Activated B cell treated with CpG ODN at 0.5 μM for 24 hours (primary cell): ENCODE measurements at regions not wholly inside any gene's neighbourhood (a gene's known extent, or its start where the extent isn't known, plus 50 kb on each side); places are given as distances from the start of the nearest gene placed in this dataset.

ENCODE experiments used
- ATAC-seq: fragments of 200-7000 bp; cut with Tn5 transposase; one replicate; pipeline ENCODE4 v1.10.0; 2021; ENCODE audit warnings: low read depth, mild to moderate bottlenecking, moderate library complexity
- CTCF ChIA-PET: fragments of 350-600 bp; sonication (Branson Sonifier 250); formaldehyde crosslinking; loops from one replicate; lab custom pipeline; 2021; ENCODE audit warnings: antibody characterized with exemption; lab: Charles Lee
- POLR2A ChIA-PET: fragments of 350-600 bp; sonication (Branson Sonifier 250); formaldehyde crosslinking; loops from one replicate; lab custom pipeline; 2021; ENCODE audit warnings: antibody characterized with exemption; lab: Charles Lee
- DNase-seq: peaks from one replicate; pipeline ENCODE4 v3.0.0; 2022
- H3K27ac Mint-ChIP-seq: one replicate; pipeline ENCODE4 v1.8.0; 2020; ENCODE audit warnings: mixed read lengths
- H3K27me3 Mint-ChIP-seq: one replicate; pipeline ENCODE4 v1.8.0; 2021; ENCODE audit warnings: mixed read lengths
- H3K36me3 Mint-ChIP-seq: one replicate; pipeline ENCODE4 v1.8.0; 2021; ENCODE audit warnings: low read depth, mixed read lengths
- H3K4me1 Mint-ChIP-seq: one replicate; pipeline ENCODE4 v1.8.0; 2021; ENCODE audit warnings: mixed read lengths
- H3K4me3 Mint-ChIP-seq: one replicate; pipeline ENCODE4 v1.8.0; 2020; ENCODE audit warnings: mild to moderate bottlenecking, mixed read lengths
- H3K9me3 Mint-ChIP-seq: one replicate; pipeline ENCODE4 v1.8.0; 2020; ENCODE audit warnings: mixed read lengths
- CTCF ChIP-seq: fragments of 200-600 bp; IDR thresholded peaks from one replicate; pipeline ENCODE4 v1.8.0; 2022; ENCODE audit warnings: antibody characterized with exemption, mild to moderate bottlenecking
- intact Hi-C: fragments of 100-400 bp; cut with micrococcal nuclease; formaldehyde crosslinking; loops from one replicate; pipeline ENCODE4 v1.15.1; 2024

DNA sequence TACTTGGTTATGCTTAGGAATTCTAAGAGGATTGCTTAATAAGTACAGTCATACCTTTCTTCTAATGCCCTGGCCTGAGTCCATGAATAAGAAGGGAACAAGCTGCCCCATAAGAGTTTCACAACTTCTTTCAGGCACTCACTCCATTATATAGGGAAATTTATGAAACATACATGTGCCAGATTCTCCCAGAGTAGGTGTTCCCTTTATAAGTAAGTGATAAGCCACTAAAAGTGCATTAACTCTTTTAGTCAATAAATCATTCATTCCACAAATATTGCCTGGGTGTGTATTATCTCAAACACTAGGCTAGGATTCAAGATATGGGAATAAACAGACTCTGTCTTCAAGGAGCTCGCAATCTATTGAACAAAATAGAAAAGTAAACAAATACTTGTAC, 84.5 kb upstream of the RBBP8 start:
- DNase-seq (no peak), ATAC-seq (no peak)
- TF ChIP-seq CTCF: no peak
- CTCF ChIA-PET: interaction anchor here (1.8 kb wide), 1 partner anchor 50 kb away, joined by 5 read pairs; no protein-coding TSS in a partner anchor
- no peak overlapping the region for H3K4me3 Mint-ChIP-seq
- H3K9me3 Mint-ChIP-seq: no peaks in the 10 kb centered on the region
- POLR2A ChIA-PET: no interaction called here
- no peaks in the 10 kb centered on the region for H3K4me1 Mint-ChIP-seq
- H3K27ac Mint-ChIP-seq: no peak overlapping the region
- intact Hi-C loops: no loop called here
- H3K36me3 Mint-ChIP-seq: no peaks in the 10 kb centered on the region
- H3K27me3 Mint-ChIP-seq: no peaks in the 10 kb centered on the region

DNA sequence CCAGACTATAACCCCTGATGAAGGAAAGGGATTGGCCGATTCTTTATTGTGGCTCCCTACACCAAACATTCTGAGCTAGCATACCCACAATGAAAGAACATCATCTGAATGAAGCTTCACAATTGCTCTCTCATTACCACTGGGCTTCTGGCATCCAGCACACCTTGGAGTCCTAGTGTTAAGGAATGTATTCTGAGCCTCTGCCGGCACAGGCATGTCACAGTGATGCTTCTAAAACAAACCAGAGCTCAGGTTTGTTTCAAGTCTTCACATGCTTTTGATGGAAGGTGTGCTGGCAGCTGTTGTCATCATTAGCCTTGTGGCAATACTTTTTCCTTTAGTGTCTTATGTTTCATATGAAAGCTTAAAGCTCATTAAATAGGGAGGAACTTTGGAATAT, 76.3 kb upstream of the RBBP8 start:
- DNase-seq: no peak
- no peak overlapping the region for H3K27ac Mint-ChIP-seq
- H3K9me3 Mint-ChIP-seq: no peaks in the 10 kb centered on the region
- ATAC-seq: no peak
- H3K4me1 Mint-ChIP-seq: no peaks in the 10 kb centered on the region
- ChIA-PET CTCF (no interaction called here), POLR2A (no interaction called here)
- H3K27me3 Mint-ChIP-seq: peaks cover 5% of the 10 kb centered on the region
- H3K4me3 Mint-ChIP-seq: no peak overlapping the region
- no peaks in the 10 kb centered on the region for H3K36me3 Mint-ChIP-seq
- TF ChIP-seq CTCF: no peak
- intact Hi-C loops: no loop called here

- Mint-ChIP-seq H3K36me3 (no peaks in the 10 kb centered on the region), H3K4me1 (no peaks in the 10 kb centered on the region), H3K9me3 (no peaks in the 10 kb centered on the region), H3K27me3 (peaks cover 8% of the 10 kb centered on the region), H3K27ac (no peak overlapping the region), H3K4me3 (no peak overlapping the region)
- intact Hi-C loops: no loop called here
- no peak for DNase-seq
- no peak for ATAC-seq
- ChIA-PET POLR2A (no interaction called here), CTCF (no interaction called here)
- TF ChIP-seq CTCF: no peak
Observed at GRCh38 chr18:22858121-22858520, 75.0 kb upstream of the RBBP8 start.

- Mint-ChIP-seq H3K4me1 (no peaks in the 10 kb centered on the region), H3K27me3 (peaks cover 11% of the 10 kb centered on the region), H3K36me3 (no peaks in the 10 kb centered on the region), H3K27ac (no peak overlapping the region), H3K9me3 (no peaks in the 10 kb centered on the region), H3K4me3 (no peak overlapping the region)
- ChIA-PET POLR2A (no interaction called here), CTCF (no interaction called here)
- intact Hi-C loops: no loop called here
- no peak for TF ChIP-seq CTCF
- no peak for DNase-seq
- ATAC-seq: no peak
Observed at GRCh38 chr18:22860807-22861206, 72.3 kb upstream of the RBBP8 start.

DNA sequence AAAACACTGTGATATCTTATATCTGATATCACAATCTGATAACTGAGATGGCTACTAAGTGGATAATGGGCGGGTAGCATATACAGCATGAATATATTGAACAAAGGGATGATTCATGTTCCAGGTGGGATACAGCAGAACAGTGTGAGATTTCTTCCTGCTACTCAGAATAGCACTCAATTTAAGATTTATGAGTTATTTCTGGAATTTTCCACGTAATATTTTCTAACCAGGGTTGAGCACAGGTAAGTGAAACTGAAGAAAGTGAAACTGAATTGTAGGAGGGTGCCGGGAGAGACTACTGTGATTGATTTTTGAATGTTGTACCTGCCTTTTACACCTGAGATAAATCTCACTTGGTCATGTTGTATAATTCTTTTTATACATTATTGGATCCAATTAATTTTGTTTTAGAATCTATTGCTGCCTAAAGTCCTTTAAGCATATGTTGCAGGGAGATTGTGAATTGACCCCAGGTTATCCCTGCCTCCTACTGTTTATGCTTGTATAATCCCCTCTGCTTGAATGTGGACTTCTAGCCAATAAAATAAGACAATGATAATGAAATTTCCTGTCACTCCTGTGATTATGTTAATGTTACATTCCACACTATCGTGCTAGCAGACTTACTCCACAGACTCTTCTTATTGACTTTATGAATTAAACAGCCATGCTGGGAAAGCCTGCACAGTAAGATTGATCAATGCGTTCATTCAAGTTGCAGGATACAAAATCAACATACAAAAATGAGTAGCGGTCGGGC, 67.6 kb upstream of the RBBP8 start:
- Mint-ChIP-seq H3K9me3 (no peaks in the 10 kb centered on the region), H3K4me3 (no peak overlapping the region), H3K4me1 (no peaks in the 10 kb centered on the region), H3K36me3 (no peaks in the 10 kb centered on the region), H3K27me3 (peaks cover 11% of the 10 kb centered on the region), H3K27ac (no peak overlapping the region)
- POLR2A ChIA-PET: no interaction called here
- no peak for TF ChIP-seq CTCF
- CTCF ChIA-PET: no interaction called here
- intact Hi-C loops: no loop called here
- no peak for DNase-seq
- ATAC-seq: no peak
